BLaER1 (cell line): ENCODE measurements at regions not wholly inside any gene's neighbourhood (a gene's known extent, or its start where the extent isn't known, plus 50 kb on each side); places are given as distances from the start of the nearest gene placed in this dataset.

ENCODE experiments used
- H3K27ac ChIP-seq: shearing (Covaris generic); formaldehyde crosslinking; 2 replicates; pipeline ENCODE4 v1.8.1; 2022
- H3K27me3 ChIP-seq: shearing (Covaris generic); formaldehyde crosslinking; 2 replicates; pipeline ENCODE4 v1.8.1; 2022
- H3K36me3 ChIP-seq: shearing (Covaris generic); formaldehyde crosslinking; 2 replicates; pipeline ENCODE4 v1.8.1; 2022
- H3K4me1 ChIP-seq: shearing (Covaris generic); formaldehyde crosslinking; 2 replicates; pipeline ENCODE4 v1.8.1; 2022
- H3K4me2 ChIP-seq: shearing (Covaris generic); formaldehyde crosslinking; 2 replicates; pipeline ENCODE4 v1.8.1; 2022
- H3K4me3 ChIP-seq: shearing (Covaris generic); formaldehyde crosslinking; 2 replicates; pipeline ENCODE4 v1.8.1; 2022
- H3K9ac ChIP-seq: shearing (Covaris generic); formaldehyde crosslinking; 2 replicates; pipeline ENCODE4 v1.8.1; 2022
- H3K9me3 ChIP-seq: shearing (Covaris generic); formaldehyde crosslinking; 2 replicates; pipeline ENCODE4 v1.8.1; 2022
- H4K20me1 ChIP-seq: shearing (Covaris generic); formaldehyde crosslinking; 2 replicates; pipeline ENCODE4 v1.8.1; 2022
- Cebpa-rat ChIP-seq: shearing (Covaris generic); IDR thresholded peaks from 2 replicates; pipeline ENCODE4 v1.8.1; 2022

GRCh38 chr22:27348634-27349033, 452.9 kb downstream of the MN1 start:
- no peak; the same call in 1 of the 2 replicates for TF ChIP-seq Cebpa-rat
- peaks cover 27% of the 10 kb centered on the region for H3K4me1 ChIP-seq
- H3K36me3 ChIP-seq = no peaks in the 10 kb centered on the region

GRCh38 chr22:27349456-27349855, 452.1 kb downstream of the MN1 start:
- H3K27me3 ChIP-seq = no peaks in the 10 kb centered on the region
- H4K20me1 ChIP-seq = no peaks in the 10 kb centered on the region
- peaks cover 26% of the 10 kb centered on the region for H3K4me1 ChIP-seq
- peak overlapping the region; percentile 69 for H3K4me2 ChIP-seq
- no peak overlapping the region for H3K27ac ChIP-seq
- H3K9me3 ChIP-seq = peaks cover 17% of the 10 kb centered on the region
- no peak for TF ChIP-seq Cebpa-rat
- no peak overlapping the region for H3K4me3 ChIP-seq
- H3K36me3 ChIP-seq = no peaks in the 10 kb centered on the region
- H3K9ac ChIP-seq = no peak overlapping the region

More at GRCh38 chr22:27348634-27349033, 452.9 kb downstream of the MN1 start:
- no peaks in the 10 kb centered on the region for H3K27me3 ChIP-seq
- H4K20me1 ChIP-seq = no peaks in the 10 kb centered on the region
- peaks cover 17% of the 10 kb centered on the region for H3K9me3 ChIP-seq
- no peak overlapping the region for H3K4me3 ChIP-seq
- peak overlapping the region; percentile 69 for H3K4me2 ChIP-seq
- no peak overlapping the region for H3K27ac ChIP-seq
- no peak overlapping the region for H3K9ac ChIP-seq

GRCh38 chr22:27350306-27350705, 451.2 kb downstream of the MN1 start:
- no peak overlapping the region for H3K9ac ChIP-seq
- peaks cover 24% of the 10 kb centered on the region for H3K9me3 ChIP-seq
- no peaks in the 10 kb centered on the region for H3K36me3 ChIP-seq
- no peak overlapping the region for H3K4me3 ChIP-seq
- H3K27me3 ChIP-seq = no peaks in the 10 kb centered on the region
- H3K4me2 ChIP-seq = no peak overlapping the region
- no peak for TF ChIP-seq Cebpa-rat
- H3K27ac ChIP-seq = no peak overlapping the region
- peaks cover 24% of the 10 kb centered on the region for H3K4me1 ChIP-seq
- no peaks in the 10 kb centered on the region for H4K20me1 ChIP-seq

- Histone ChIP-seq H4K20me1 (no peaks in the 10 kb centered on the region), H3K9me3 (peaks cover 44% of the 10 kb centered on the region), H3K27ac (no peak overlapping the region), H3K4me2 (no peak overlapping the region), H3K9ac (no peak overlapping the region), H3K4me3 (no peak overlapping the region), H3K27me3 (no peaks in the 10 kb centered on the region), H3K4me1 (peaks cover 21% of the 10 kb centered on the region), H3K36me3 (no peaks in the 10 kb centered on the region)
- no peak for TF ChIP-seq Cebpa-rat
Measured at GRCh38 chr22:27352426-27352825, 449.1 kb downstream of the MN1 start.

GRCh38 chr22:27358096-27358870, 443.3 kb downstream of the MN1 start:
- no peaks in the 10 kb centered on the region for H3K27me3 ChIP-seq
- H3K27ac ChIP-seq = no peak overlapping the region
- H3K36me3 ChIP-seq = no peaks in the 10 kb centered on the region
- peaks cover 28% of the 10 kb centered on the region for H3K9me3 ChIP-seq
- no peak for TF ChIP-seq Cebpa-rat
- no peak overlapping the region for H3K4me3 ChIP-seq
- H3K4me1 ChIP-seq = no peaks in the 10 kb centered on the region
- H4K20me1 ChIP-seq = no peaks in the 10 kb centered on the region
- no peak overlapping the region for H3K4me2 ChIP-seq
- H3K9ac ChIP-seq = no peak overlapping the region

- Histone ChIP-seq H4K20me1 (no peaks in the 10 kb centered on the region), H3K4me2 (peak overlapping the region; percentile 44), H3K9ac (no peak overlapping the region), H3K9me3 (peaks cover 8% of the 10 kb centered on the region), H3K27me3 (no peaks in the 10 kb centered on the region), H3K27ac (no peak overlapping the region), H3K4me1 (peaks cover 9% of the 10 kb centered on the region), H3K4me3 (no peak overlapping the region), H3K36me3 (no peaks in the 10 kb centered on the region)
- no peak for TF ChIP-seq Cebpa-rat
Measured at GRCh38 chr22:27370269-27370668, 431.3 kb downstream of the MN1 start.

GRCh38 chr22:27370987-27371386, 430.6 kb downstream of the MN1 start:
- TF ChIP-seq Cebpa-rat = no peak
- no peak overlapping the region for H3K4me3 ChIP-seq

GRCh38 chr22:27372364-27372763, 429.2 kb downstream of the MN1 start:
- Histone ChIP-seq H3K27ac (no peak overlapping the region), H3K4me1 (peaks cover 14% of the 10 kb centered on the region), H3K36me3 (no peaks in the 10 kb centered on the region), H3K4me3 (no peak overlapping the region), H4K20me1 (no peaks in the 10 kb centered on the region), H3K4me2 (no peak overlapping the region), H3K27me3 (no peaks in the 10 kb centered on the region), H3K9ac (no peak overlapping the region), H3K9me3 (peaks cover 10% of the 10 kb centered on the region)
- no peak for TF ChIP-seq Cebpa-rat

More at GRCh38 chr22:27370987-27371386, 430.6 kb downstream of the MN1 start:
- Histone ChIP-seq H3K4me1 (peaks cover 9% of the 10 kb centered on the region), H3K27ac (no peak overlapping the region), H4K20me1 (no peaks in the 10 kb centered on the region), H3K9ac (no peak overlapping the region), H3K4me2 (no peak overlapping the region), H3K9me3 (peaks cover 10% of the 10 kb centered on the region), H3K36me3 (no peaks in the 10 kb centered on the region), H3K27me3 (no peaks in the 10 kb centered on the region)

GRCh38 chr22:27372969-27373670, 428.4 kb downstream of the MN1 start:
- no peaks in the 10 kb centered on the region for H3K36me3 ChIP-seq
- peaks cover 10% of the 10 kb centered on the region for H3K9me3 ChIP-seq
- no peak overlapping the region for H3K4me3 ChIP-seq
- H3K9ac ChIP-seq = no peak overlapping the region
- H3K27ac ChIP-seq = no peak overlapping the region
- no peak overlapping the region for H3K4me2 ChIP-seq
- no peaks in the 10 kb centered on the region for H3K27me3 ChIP-seq
- no peak for TF ChIP-seq Cebpa-rat
- no peaks in the 10 kb centered on the region for H4K20me1 ChIP-seq
- peaks cover 22% of the 10 kb centered on the region for H3K4me1 ChIP-seq
